CD14-positive monocyte (primary cell): ENCODE measurements at regions not wholly inside any gene's neighbourhood (a gene's known extent, or its start where the extent isn't known, plus 50 kb on each side); places are given as distances from the start of the nearest gene placed in this dataset.

Source experiments
- DNase-seq, 3 donors: peaks; one replicate each; pipeline ENCODE4 v3.0.0-alpha.2; 2011 to 2022
- H2AFZ ChIP-seq: 2 replicates; pipeline ENCODE4 v1.6.0; 2012; ENCODE audit warnings: mild to moderate bottlenecking, low read depth, low read length, inconsistent platforms; ENCODE audit not compliant: insufficient read depth, poor library complexity, severe bottlenecking
- H3K27ac ChIP-seq, 2 donors: 1 replicate in 1 of 2; 2 replicates in 1 of 2; pipeline ENCODE4 v1.5.1; 2012 to 2013; ENCODE audit warnings: low read length in 2 of 2, control low read depth in 1 of 2, inconsistent platforms in 1 of 2, low read depth in 1 of 2, mild to moderate bottlenecking in 1 of 2
- H3K27me3 ChIP-seq, 2 donors: one replicate each; pipeline versions ENCODE4 v1.6.0 to v1.6.1; 2011 to 2013; ENCODE audit warnings: low read length in 2 of 2; ENCODE audit not compliant: control insufficient read depth in 2 of 2, insufficient read depth in 2 of 2
- H3K36me3 ChIP-seq, 2 donors: replicated peaks in 1 of 2; 1 replicate in 1 of 2; 2 replicates in 1 of 2; pipeline versions ENCODE4 v1.5.1 to v1.6.1; 2012 to 2013; ENCODE audit warnings: low read length in 2 of 2, control low read depth in 1 of 2, inconsistent platforms in 1 of 2, mild to moderate bottlenecking in 1 of 2; ENCODE audit not compliant: insufficient read depth in 2 of 2, control insufficient read depth in 1 of 2
- H3K4me1 ChIP-seq, 2 donors: 1 replicate in 1 of 2; 2 replicates in 1 of 2; pipeline versions ENCODE4 v1.5.1 to v1.6.1; 2012 to 2013; ENCODE audit warnings: low read length in 2 of 2, control low read depth in 1 of 2, inconsistent platforms in 1 of 2, mild to moderate bottlenecking in 1 of 2, moderate library complexity in 1 of 2; ENCODE audit not compliant: insufficient read depth in 2 of 2, control insufficient read depth in 1 of 2
- H3K4me2 ChIP-seq: replicated peaks from 2 replicates; pipeline ENCODE3; 2012; ENCODE audit warnings: low read length, moderate library complexity, mild to moderate bottlenecking; ENCODE audit not compliant: poor library complexity, severe bottlenecking; ENCODE audit errors: extremely low read depth
- H3K4me3 ChIP-seq, 3 experiments: fragments of 200-600 bp in 1 of 3; sonication (generic) in 1 of 3; replicated peaks in 1 of 3; 1 replicate in 2 of 3; 2 replicates in 1 of 3; pipeline ENCODE4 v1.5.1; 2011 to 2013; ENCODE audit warnings: low read length in 3 of 3, mild to moderate bottlenecking in 3 of 3, control low read depth in 2 of 3, low read depth in 2 of 3, inconsistent platforms in 1 of 3, moderate library complexity in 1 of 3
- H3K79me2 ChIP-seq: 2 replicates; pipeline ENCODE4 v1.6.0; 2012; ENCODE audit warnings: mild to moderate bottlenecking, control low read depth, inconsistent platforms, low read length, moderate library complexity; ENCODE audit not compliant: insufficient read depth
- H3K9ac ChIP-seq: 2 replicates; pipeline ENCODE4 v1.6.0; 2017; ENCODE audit warnings: low read length, mild to moderate bottlenecking; ENCODE audit not compliant: insufficient read depth, poor library complexity, severe bottlenecking
- H3K9me3 ChIP-seq, 2 donors: replicated peaks in 1 of 2; 1 replicate in 1 of 2; 2 replicates in 1 of 2; pipeline versions ENCODE4 v1.5.1 to v1.6.1; 2012 to 2013; ENCODE audit warnings: low read length in 2 of 2, control low read depth in 1 of 2; ENCODE audit not compliant: control insufficient read depth in 1 of 2, insufficient read depth in 1 of 2
- H4K20me1 ChIP-seq: 2 replicates; pipeline ENCODE4 v1.6.0; 2012; ENCODE audit warnings: mild to moderate bottlenecking, low read length, control low read depth, moderate library complexity; ENCODE audit not compliant: insufficient read depth
- H3K27ac Mint-ChIP-seq, 7 donors: one replicate each; pipeline ENCODE4 v1.8.0; 2020; ENCODE audit warnings: mild to moderate bottlenecking in 7 of 7, mixed read lengths in 7 of 7, moderate library complexity in 6 of 7, inconsistent platforms in 2 of 7
- H3K27me3 Mint-ChIP-seq, 3 donors: one replicate each; pipeline ENCODE4 v1.8.0; 2021 to 2022; ENCODE audit warnings: low read depth in 3 of 3, mild to moderate bottlenecking in 3 of 3, mixed read lengths in 3 of 3, moderate library complexity in 3 of 3, inconsistent platforms in 1 of 3
- H3K36me3 Mint-ChIP-seq, 2 donors: one replicate each; pipeline ENCODE4 v1.8.0; 2020; ENCODE audit warnings: mixed read lengths in 2 of 2, inconsistent platforms in 1 of 2, mild to moderate bottlenecking in 1 of 2
- H3K4me1 Mint-ChIP-seq: one replicate; pipeline ENCODE4 v1.8.0; 2020; ENCODE audit warnings: mild to moderate bottlenecking, mixed read lengths
- H3K4me3 Mint-ChIP-seq, 2 donors: one replicate each; pipeline ENCODE4 v1.8.0; 2020; ENCODE audit warnings: mild to moderate bottlenecking in 2 of 2, mixed read lengths in 2 of 2, moderate library complexity in 1 of 2
- H3K9me3 Mint-ChIP-seq, 7 donors: one replicate each; pipeline ENCODE4 v1.8.0; 2020 to 2022; ENCODE audit warnings: mixed read lengths in 7 of 7, mild to moderate bottlenecking in 6 of 7, moderate library complexity in 6 of 7, inconsistent platforms in 2 of 7
- CTCF ChIP-seq: fragments of 200-600 bp; IDR thresholded peaks from one replicate; pipeline ENCODE4 v1.8.0; 2022; ENCODE audit warnings: antibody characterized with exemption, mild to moderate bottlenecking
- WGBS: methylation state at CpG from one replicate; pipeline ENCODE4 v1.1.5; 2013; ENCODE audit warnings: missing lambda C conversion rate; ENCODE audit not compliant: insufficient coverage; 5-methylcytosine and 5-hydroxymethylcytosine counted together
- intact Hi-C, 2 donors: fragments of 100-400 bp; cut with micrococcal nuclease; formaldehyde crosslinking; loops; one replicate each; pipeline versions ENCODE4 v1.15.0 to v1.15.1; 2023

DNA sequence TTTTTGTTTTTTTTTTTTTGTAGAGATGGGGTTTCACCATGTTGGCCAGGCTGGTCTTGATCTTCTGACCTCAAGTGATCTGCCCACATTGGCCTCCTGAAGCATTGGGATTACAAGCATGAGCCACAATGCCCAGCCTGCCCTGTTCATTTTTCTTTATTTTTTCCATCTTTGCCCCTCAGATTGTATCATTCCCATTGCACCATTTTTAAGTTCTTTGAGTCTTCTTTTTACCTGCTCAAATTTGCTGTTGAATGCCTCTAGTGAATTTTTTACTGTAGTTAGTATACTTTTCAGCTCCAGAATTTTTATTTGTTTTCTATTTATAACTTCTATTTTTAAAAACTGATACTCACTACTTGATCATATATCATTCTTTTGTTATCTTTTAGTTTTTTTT, 101.4 kb upstream of the SLC4A10 start:
- Histone ChIP-seq H3K9me3 (peaks cover 0 to 11% of the 10 kb centered on the region in 2 donors), H3K4me2 (no peak overlapping the region), H3K27ac (no peak overlapping the region), H3K4me1 (no peaks in the 10 kb centered on the region), H3K36me3 (no peaks in the 10 kb centered on the region), H4K20me1 (no peaks in the 10 kb centered on the region), H3K79me2 (no peaks in the 10 kb centered on the region), H2AFZ (no peak overlapping the region), H3K9ac (no peak overlapping the region), H3K27me3 (no peaks in the 10 kb centered on the region), H3K4me3 (no peak overlapping the region)
- intact Hi-C loops: no loop called here
- no peaks in the 10 kb centered on the region for H3K4me1 Mint-ChIP-seq
- H3K36me3 Mint-ChIP-seq: no peaks in the 10 kb centered on the region
- DNase-seq: no peak
- H3K27ac Mint-ChIP-seq: no peak overlapping the region
- H3K9me3 Mint-ChIP-seq: peaks cover 5 to 18% (median 8%) of the 10 kb centered on the region in 7 donors
- peaks cover 0 to 3% (median 0%) of the 10 kb centered on the region in 3 donors for H3K27me3 Mint-ChIP-seq
- no peak for TF ChIP-seq CTCF
- no peak overlapping the region for H3K4me3 Mint-ChIP-seq

GRCh38 chr2:161533218-161533617, 91.0 kb upstream of the SLC4A10 start:
- H2AFZ ChIP-seq: no peak overlapping the region
- Mint-ChIP-seq H3K27ac (no peak overlapping the region), H3K4me1 (no peaks in the 10 kb centered on the region), H3K9me3 (peaks cover 2 to 26% (median 8%) of the 10 kb centered on the region in 7 donors), H3K4me3 (no peak overlapping the region), H3K36me3 (no peaks in the 10 kb centered on the region), H3K27me3 (no peaks in the 10 kb centered on the region)
- peaks cover 6% of the 10 kb centered on the region in 2 donors for H3K9me3 ChIP-seq
- no peaks in the 10 kb centered on the region for H3K27me3 ChIP-seq
- H3K4me2 ChIP-seq: no peak overlapping the region
- no peaks in the 10 kb centered on the region for H3K4me1 ChIP-seq
- no peak overlapping the region for H3K27ac ChIP-seq
- intact Hi-C loops: no loop called here
- no peak for TF ChIP-seq CTCF
- H3K4me3 ChIP-seq: no peak overlapping the region
- no peaks in the 10 kb centered on the region for H3K36me3 ChIP-seq
- WGBS: 88% methylated on average over 1 of the region's 1 CpG
- no peaks in the 10 kb centered on the region for H3K79me2 ChIP-seq
- no peaks in the 10 kb centered on the region for H4K20me1 ChIP-seq
- DNase-seq: no peak
- no peak overlapping the region for H3K9ac ChIP-seq
